IMR-90 (cell line): ENCODE measurements at regions not wholly inside any gene's neighbourhood (a gene's known extent, or its start where the extent isn't known, plus 50 kb on each side); places are given as distances from the start of the nearest gene placed in this dataset.

Experiments used
- BHLHE40 ChIP-seq: fragments of 150-350 bp; IDR thresholded peaks from 2 replicates; pipeline ENCODE4 v1.6.1; 2016; ENCODE audit warnings: mild to moderate bottlenecking, low read depth, low read length
- CEBPB ChIP-seq: IDR thresholded peaks from 2 replicates; pipeline ENCODE4 v1.6.1; 2012; ENCODE audit warnings: low read depth, low read length, improper control_type of control experiment
- CHD1 ChIP-seq: IDR thresholded peaks from 2 replicates; pipeline ENCODE4 v1.6.1; 2012; ENCODE audit warnings: low read depth, low read length, improper control_type of control experiment
- CTCF ChIP-seq: conservative IDR thresholded peaks from 2 replicates; pipeline ENCODE4 v1.5.1; 2012; ENCODE audit warnings: mild to moderate bottlenecking, low read depth, low read length, improper control_type of control experiment
- FOS ChIP-seq: fragments of 150-350 bp; IDR thresholded peaks from 2 replicates; pipeline ENCODE4 v1.6.1; 2016; ENCODE audit warnings: low read depth, low read length
- MAZ ChIP-seq: IDR thresholded peaks from 2 replicates; pipeline ENCODE4 v1.6.1; 2012; ENCODE audit warnings: low read depth, mild to moderate bottlenecking, low read length, improper control_type of control experiment, moderate library complexity, borderline replicate concordance
- MXI1 ChIP-seq: IDR thresholded peaks from 2 replicates; pipeline ENCODE4 v1.6.1; 2012; ENCODE audit warnings: low read depth, mild to moderate bottlenecking, low read length, moderate library complexity, borderline replicate concordance
- POLR2A ChIP-seq: IDR thresholded peaks from 2 replicates; pipeline ENCODE4 v1.6.1; 2012; ENCODE audit warnings: mild to moderate bottlenecking, low read depth, low read length
- RFX5 ChIP-seq: IDR thresholded peaks from 2 replicates; pipeline ENCODE4 v1.8.0; 2012; ENCODE audit warnings: low read depth, mild to moderate bottlenecking, low read length, moderate library complexity

GRCh38 chr10:123449234-123449962, 216.8 kb upstream of the GPR26 start:
- TF ChIP-seq CEBPB, result no peak
- TF ChIP-seq POLR2A, result no peak
- TF ChIP-seq BHLHE40, result no peak
- no peak for TF ChIP-seq MAZ
- TF ChIP-seq CTCF, result no peak
- no peak for TF ChIP-seq CHD1
- no peak for TF ChIP-seq MXI1
- TF ChIP-seq RFX5, result no peak
- TF ChIP-seq FOS, result no peak
